GM12878 (cell line): ENCODE measurements at regions not wholly inside any gene's neighbourhood (a gene's known extent, or its start where the extent isn't known, plus 50 kb on each side); places are given as distances from the start of the nearest gene placed in this dataset.
A peak's percentile ranks its signal among the peaks of the same experiment; 100 is the strongest.

Source experiments
- ATAC-seq: fragments of 200-7000 bp; cut with Tn5 transposase; 3 replicates; pipeline ENCODE4 v1.9.1; 2020; ENCODE audit warnings: mild to moderate bottlenecking, moderate library complexity
- BruUV-seq: library from RNA; stranded (reverse); fragments of 400-500 nt; replicated peaks from 2 replicates; lab custom pipeline; 2021; lab: Mats Ljungman, UMichigan
- CTCF ChIA-PET: fragments of 300-600 bp; sonication (Branson Sonifier 250); formaldehyde crosslinking; extraction: SDS; loops from one replicate; lab custom pipeline; 2021; ENCODE audit warnings: inconsistent platforms; lab: Yijun Ruan, JAX
- POLR2A ChIA-PET: fragments of 350-600 bp; formaldehyde crosslinking; extraction: SDS; loops from one replicate; lab custom pipeline; 2021; ENCODE audit warnings: inconsistent platforms; lab: Charles Lee
- RAD21 ChIA-PET: fragments of 300-600 bp; sonication (Branson Sonifier 250); formaldehyde crosslinking; loops from one replicate; lab custom pipeline; 2023; ENCODE audit warnings: antibody characterized with exemption; ENCODE audit not compliant: unreplicated experiment; lab: Charles Lee
- SMC1A ChIA-PET: fragments of 300-600 bp; sonication (Branson Sonifier 250); formaldehyde crosslinking; loops from one replicate; lab custom pipeline; 2023; ENCODE audit not compliant: unreplicated experiment, uncharacterized antibody; lab: Charles Lee
- DNase-seq: peaks from one replicate; pipeline ENCODE4 v3.0.0-alpha.2; 2011; ENCODE audit warnings: low read depth, low spot score
- FAIRE-seq: peaks from 3 replicates; lab custom pipeline; 2011; peaks lifted over from hg19 to GRCh38; lab: Jason Lieb, UNC
- H2AFZ ChIP-seq: 2 replicates; pipeline ENCODE4 v1.6.0; 2011; ENCODE audit warnings: low read depth, low read length, control low read depth; ENCODE audit not compliant: control insufficient read depth
- H3K27ac ChIP-seq: 2 replicates; pipeline ENCODE4 v1.5.1; 2011; ENCODE audit warnings: control low read depth; ENCODE audit not compliant: control insufficient read depth, insufficient read depth
- H3K27me3 ChIP-seq, 2 experiments: replicated peaks in 1 of 2; 2 replicates each; pipeline versions ENCODE4 v1.6.0 to v1.6.1; 2011; ENCODE audit warnings: low read length in 1 of 2; ENCODE audit not compliant: control insufficient read depth in 2 of 2, insufficient read depth in 2 of 2
- H3K36me3 ChIP-seq, 2 experiments: 2 replicates each; pipeline ENCODE4 v1.5.1; 2011; ENCODE audit warnings: low read length in 1 of 2; ENCODE audit not compliant: control insufficient read depth in 2 of 2, insufficient read depth in 2 of 2
- H3K4me1 ChIP-seq: 2 replicates; pipeline ENCODE4 v1.6.1; 2011; ENCODE audit warnings: mild to moderate bottlenecking, low read length, moderate library complexity, mixed read lengths; ENCODE audit not compliant: control insufficient read depth, insufficient read depth
- H3K4me2 ChIP-seq: 2 replicates; pipeline ENCODE4 v1.6.0; 2011; ENCODE audit warnings: control low read depth; ENCODE audit not compliant: control insufficient read depth, insufficient read depth
- H3K4me3 ChIP-seq: fragments of 200-600 bp; sonication (generic); 2 replicates; pipeline ENCODE4 v1.5.1; 2016
- H3K79me2 ChIP-seq: 2 replicates; pipeline ENCODE4 v1.6.0; 2011; ENCODE audit warnings: low read length; ENCODE audit not compliant: control insufficient read depth, insufficient read depth
- H3K9ac ChIP-seq: 2 replicates; pipeline ENCODE4 v1.8.0; 2011; ENCODE audit warnings: low read length, control low read depth, mixed read lengths; ENCODE audit not compliant: control insufficient read depth, insufficient read depth
- H3K9me3 ChIP-seq: replicated peaks from 3 replicates; pipeline ENCODE4 v1.5.1; 2011; ENCODE audit warnings: mild to moderate bottlenecking, low read length; ENCODE audit not compliant: control insufficient read depth, insufficient read depth
- H4K20me1 ChIP-seq: 2 replicates; pipeline ENCODE4 v1.6.0; 2011; ENCODE audit not compliant: control insufficient read depth, insufficient read depth
- BCLAF1 ChIP-seq: fragments of 450-650 bp; IDR thresholded peaks from 2 replicates; pipeline ENCODE4 v1.6.1; 2017; ENCODE audit warnings: antibody characterized with exemption, mild to moderate bottlenecking, moderate library complexity
- HDAC2 ChIP-seq: fragments of 200-600 bp; sonication (generic); IDR thresholded peaks from 2 replicates; pipeline ENCODE4 v1.6.1; 2017
- SREBF1 ChIP-seq: IDR thresholded peaks from 2 replicates; pipeline ENCODE4 v1.6.1; 2012; ENCODE audit warnings: mild to moderate bottlenecking, low read length
- SUZ12 ChIP-seq: fragments of 200-600 bp; sonication (generic); IDR thresholded peaks from one replicate; pipeline ENCODE4 v1.6.1; 2018; ENCODE audit warnings: antibody characterized with exemption, mild to moderate bottlenecking; ENCODE audit not compliant: unreplicated experiment
- YBX1 ChIP-seq: fragments of 450-650 bp; IDR thresholded peaks from 2 replicates; pipeline ENCODE4 v1.6.1; 2016; ENCODE audit warnings: antibody characterized with exemption
- ZBTB40 ChIP-seq: fragments of 450-650 bp; IDR thresholded peaks from 2 replicates; pipeline ENCODE4 v1.6.1; 2016; ENCODE audit warnings: mild to moderate bottlenecking, moderate library complexity, borderline replicate concordance
- ZNF622 ChIP-seq: fragments of 450-650 bp; IDR thresholded peaks from 2 replicates; pipeline ENCODE4 v1.6.1; 2017; ENCODE audit warnings: mild to moderate bottlenecking, inconsistent platforms
- WGBS: methylation state at CpG from one replicate; pipeline ENCODE4 v1.1.6; 2016; ENCODE audit warnings: low lambda C conversion rate; ENCODE audit not compliant: insufficient replicate concordance, insufficient coverage; ENCODE audit errors: missing lambda C conversion rate; 5-methylcytosine and 5-hydroxymethylcytosine counted together
- in situ Hi-C: fragments of 300-500 bp; cut with MboI; formaldehyde crosslinking; loops from 9 replicates; pipeline ENCODE4 v1.14.3; 2018; ENCODE audit warnings: mixed read lengths
- intact Hi-C: fragments of 100-400 bp; cut with micrococcal nuclease; formaldehyde crosslinking; loops from one replicate; pipeline ENCODE4 v1.14.2; 2022; ENCODE audit not compliant: unreplicated experiment

DNA sequence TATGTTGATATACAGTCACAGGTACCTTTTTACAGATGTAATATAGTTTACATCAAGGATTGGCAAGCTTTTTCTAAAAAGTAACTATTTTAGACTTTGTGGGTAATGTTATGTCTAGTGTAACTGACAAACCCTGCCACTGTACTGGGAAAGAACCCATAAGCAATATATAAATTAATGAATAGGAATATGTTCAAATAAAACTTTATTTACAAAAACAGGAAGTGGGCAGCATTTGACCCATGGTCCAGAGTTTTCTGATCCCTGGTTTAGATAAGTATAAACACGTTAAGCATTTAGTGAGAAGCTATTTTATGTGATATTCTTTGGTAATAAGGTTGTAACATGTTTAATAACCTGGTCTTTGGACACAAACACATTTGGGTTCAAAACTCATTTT lies 915.2 kb upstream of the ROBO1 start:
- Histone ChIP-seq H2AFZ (no peak overlapping the region), H3K27ac (no peak overlapping the region), H3K36me3 (no peaks in the 10 kb centered on the region), H3K27me3 (no peaks in the 10 kb centered on the region), H3K4me3 (no peak overlapping the region), H3K4me1 (no peaks in the 10 kb centered on the region), H3K79me2 (no peaks in the 10 kb centered on the region), H3K9ac (no peak overlapping the region), H3K9me3 (no peaks in the 10 kb centered on the region), H4K20me1 (no peaks in the 10 kb centered on the region), H3K4me2 (no peak overlapping the region)
- no peak for FAIRE-seq
- DNase-seq = no peak
- ChIA-PET CTCF (no interaction called here), POLR2A (no interaction called here), RAD21 (no interaction called here), SMC1A (interaction anchor here (1.2 kb wide), 1 partner anchor 9 kb away, joined by 3 read pairs; no protein-coding TSS in a partner anchor)
- intact Hi-C loops = loop anchor here (10.0 kb wide), 1 partner anchor 1168 kb away; no protein-coding TSS in a partner anchor
- no peak for ATAC-seq
- TF ChIP-seq SREBF1 (no peak), ZNF622 (no peak), BCLAF1 (no peak), ZBTB40 (peak; percentile 63), HDAC2 (no peak), YBX1 (no peak), SUZ12 (no peak)
- WGBS = 50% methylated on average over 1 of the region's 1 CpG
- BruUV-seq = no TSS peak
- in situ Hi-C loops = no loop called here
